GM13977 (cell line): ENCODE measurements at regions not wholly inside any gene's neighbourhood (a gene's known extent, or its start where the extent isn't known, plus 50 kb on each side); places are given as distances from the start of the nearest gene placed in this dataset.

ENCODE experiments used
- DNase-seq: peaks from one replicate; pipeline ENCODE4 v3.0.0; 2012; ENCODE audit warnings: low spot score
- CTCF ChIP-seq: IDR thresholded peaks from 2 replicates; pipeline ENCODE4 v1.5.1; 2012; ENCODE audit warnings: mild to moderate bottlenecking, control low read depth; ENCODE audit not compliant: insufficient read depth; ENCODE audit errors: extremely low read depth, missing control alignments
- in situ Hi-C: fragments of 300-500 bp; cut with MboI; formaldehyde crosslinking; loops from one replicate; pipeline ENCODE4 v1.12.0; 2022; ENCODE audit warnings: low sequenced_read_pairs, low pct_unique_long_range_greater_than_20kb, mixed read lengths, inconsistent platforms; ENCODE audit not compliant: unreplicated experiment

- DNase-seq: no peak
- in situ Hi-C loops: no loop called here
- no peak for TF ChIP-seq CTCF
These were observed 687.9 kb upstream of the GRM7 start for GRCh38 chr3:6172871-6173642.

- in situ Hi-C loops: no loop called here
- no peak for TF ChIP-seq CTCF
These were observed 683.5 kb upstream of the GRM7 start for GRCh38 chr3:6177417-6177816.

GRCh38 chr3:6179761-6180160, 681.2 kb upstream of the GRM7 start:
- no peak for DNase-seq
- in situ Hi-C loops: no loop called here
- no peak for TF ChIP-seq CTCF

More at GRCh38 chr3:6177417-6177816, 683.5 kb upstream of the GRM7 start:
- DNase-seq: no peak

- TF ChIP-seq CTCF: no peak
- DNase-seq: no peak
- in situ Hi-C loops: no loop called here
These were observed 680.7 kb upstream of the GRM7 start for GRCh38 chr3:6180171-6180570.

GRCh38 chr3:6182476-6182875, 678.4 kb upstream of the GRM7 start:
- in situ Hi-C loops: no loop called here
- no peak for DNase-seq
- TF ChIP-seq CTCF: no peak

- no peak for TF ChIP-seq CTCF
- in situ Hi-C loops: no loop called here
- no peak for DNase-seq
These were observed 678.0 kb upstream of the GRM7 start for GRCh38 chr3:6182909-6183308.
